ENCODE measurements at regions not wholly inside any gene's neighbourhood (a gene's known extent, or its start where the extent isn't known, plus 50 kb on each side); places are given as distances from the start of the nearest gene placed in this dataset.

DNA sequence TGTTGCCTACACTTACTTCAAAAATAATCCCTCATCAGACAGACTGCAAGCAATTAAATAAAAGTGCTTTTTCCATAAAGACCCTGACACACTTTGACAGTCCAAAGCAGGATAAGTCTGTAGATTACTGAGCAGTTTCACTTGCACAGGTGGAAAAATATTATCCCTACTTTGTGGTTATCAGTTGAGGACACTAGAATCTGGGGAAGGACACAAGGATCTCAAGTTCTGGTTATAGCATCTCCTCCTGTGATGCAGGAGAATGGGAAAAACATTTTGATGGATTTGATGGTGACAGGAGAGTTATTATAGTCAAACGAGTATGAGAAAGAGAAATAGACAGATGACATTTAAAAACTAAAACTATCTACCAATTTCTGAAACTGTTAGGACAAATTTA is 122.9 kb upstream of the PCDH9 start:
- ATAC-seq (no peak), DNase-seq (no peak)
- Mint-ChIP-seq H3K9me3 (peaks cover 0 to 12% (median 3%) of the 10 kb centered on the region in 9 donors), H3K27me3 (peaks cover 0 to 3% (median 0%) of the 10 kb centered on the region in 5 donors), H3K27ac (no peak overlapping the region), H3K4me1 (no peaks in the 10 kb centered on the region), H3K4me3 (no peak overlapping the region), H3K36me3 (no peaks in the 10 kb centered on the region)
- POLR2A ChIA-PET = no interaction called here

DNA sequence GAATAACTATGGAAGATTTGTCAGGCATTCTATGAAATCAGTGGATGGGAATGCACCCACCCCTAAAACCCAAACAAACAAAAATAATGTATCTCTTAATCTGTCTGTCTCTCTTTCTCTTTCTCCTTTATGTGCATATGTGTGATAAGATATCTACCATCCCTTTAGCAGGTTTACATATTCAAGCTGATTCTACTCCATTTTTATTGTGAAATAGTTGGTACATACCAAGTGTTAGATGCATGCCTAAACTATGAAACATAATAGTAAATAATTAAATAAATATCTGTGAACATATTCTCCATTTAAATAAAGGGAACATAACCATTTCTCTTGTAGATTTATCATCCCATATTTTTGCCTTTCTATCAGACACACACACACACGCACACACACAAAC is 121.8 kb upstream of the PCDH9 start:
- peaks cover 0 to 12% (median 7%) of the 10 kb centered on the region in 9 donors for H3K9me3 Mint-ChIP-seq
- H3K4me1 Mint-ChIP-seq = no peaks in the 10 kb centered on the region
- POLR2A ChIA-PET = no interaction called here
- no peaks in the 10 kb centered on the region for H3K36me3 Mint-ChIP-seq
- DNase-seq (no peak), ATAC-seq (no peak)
- H3K27me3 Mint-ChIP-seq = peaks cover 0 to 2% (median 0%) of the 10 kb centered on the region in 5 donors
- no peak overlapping the region for H3K4me3 Mint-ChIP-seq
- H3K27ac Mint-ChIP-seq = no peak overlapping the region

DNA sequence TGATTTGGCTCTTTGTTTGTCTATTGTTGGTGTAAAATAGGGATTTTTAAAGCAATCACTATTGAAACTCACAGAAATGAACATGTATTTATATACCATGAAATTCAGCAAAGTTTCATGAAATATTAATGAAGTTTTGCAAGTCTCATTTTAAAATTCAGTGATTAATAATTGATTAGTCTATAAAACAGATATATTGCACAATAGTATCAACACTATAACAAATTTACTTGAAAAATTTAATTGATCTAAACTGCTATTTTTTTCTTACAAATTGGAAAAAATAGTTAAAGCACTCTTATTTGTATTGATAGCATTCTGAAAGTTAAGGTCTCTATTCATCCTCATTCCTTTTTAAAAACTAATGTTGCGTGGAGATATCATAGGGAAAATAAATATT is 121.0 kb upstream of the PCDH9 start:
- Mint-ChIP-seq H3K36me3 (no peaks in the 10 kb centered on the region), H3K27ac (no peak overlapping the region), H3K9me3 (peaks cover 0 to 15% (median 8%) of the 10 kb centered on the region in 9 donors), H3K27me3 (peaks cover 0 to 2% (median 0%) of the 10 kb centered on the region in 5 donors), H3K4me3 (no peak overlapping the region), H3K4me1 (no peaks in the 10 kb centered on the region)
- DNase-seq (no peak), ATAC-seq (no peak)
- POLR2A ChIA-PET = no interaction called here

DNA sequence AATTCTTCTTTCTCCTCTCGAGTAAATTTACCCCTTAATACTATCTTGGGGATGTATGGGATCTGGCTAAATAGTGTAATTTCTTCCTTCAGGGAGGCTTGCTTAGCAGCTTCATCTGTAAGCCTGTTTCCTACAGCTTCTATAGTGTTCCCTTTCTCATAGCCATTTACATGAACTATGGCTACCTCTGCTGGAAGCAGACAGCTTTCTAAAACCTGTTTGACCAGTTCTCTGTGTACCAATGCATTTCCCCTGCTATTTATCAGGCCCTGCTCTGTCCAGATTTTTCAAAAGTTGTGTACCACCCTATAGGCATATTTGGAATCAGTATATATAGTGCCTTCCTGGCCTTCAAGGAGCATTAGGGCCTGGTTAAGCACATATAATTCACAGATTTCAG is 113.6 kb upstream of the PCDH9 start:
- ATAC-seq (no peak), DNase-seq (no peak)
- H3K9me3 Mint-ChIP-seq = peaks cover 0 to 38% (median 5%) of the 10 kb centered on the region in 9 donors
- POLR2A ChIA-PET = no interaction called here
- H3K27ac Mint-ChIP-seq = no peak overlapping the region
- H3K4me3 Mint-ChIP-seq = no peak overlapping the region
- no peaks in the 10 kb centered on the region for H3K4me1 Mint-ChIP-seq
- no peaks in the 10 kb centered on the region for H3K36me3 Mint-ChIP-seq
- H3K27me3 Mint-ChIP-seq = peaks cover 0 to 2% (median 0%) of the 10 kb centered on the region in 5 donors

DNA sequence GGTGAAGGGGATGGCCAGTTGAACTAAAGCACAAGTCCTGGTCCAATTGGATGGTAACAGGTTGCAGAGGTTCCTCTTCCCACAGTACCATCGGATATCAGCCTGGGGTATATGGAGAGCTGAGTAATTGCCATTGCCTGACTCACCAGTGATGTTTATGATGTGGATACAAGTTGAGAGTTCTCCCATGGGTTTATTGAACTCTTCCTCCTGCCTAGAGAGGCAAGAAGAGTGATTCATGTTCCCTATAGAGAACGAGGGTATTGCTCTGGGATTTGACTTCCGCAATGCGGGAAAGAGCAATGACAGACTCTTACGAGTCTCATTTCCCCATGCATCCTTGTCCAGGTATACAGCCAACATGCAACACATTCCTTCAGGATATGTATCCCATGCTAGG is 111.3 kb upstream of the PCDH9 start:
- Mint-ChIP-seq H3K27ac (no peak overlapping the region), H3K4me1 (no peaks in the 10 kb centered on the region), H3K36me3 (no peaks in the 10 kb centered on the region), H3K9me3 (peaks cover 0 to 27% (median 5%) of the 10 kb centered on the region in 9 donors), H3K4me3 (no peak overlapping the region), H3K27me3 (no peaks in the 10 kb centered on the region)
- ATAC-seq (no peak), DNase-seq (no peak)
- POLR2A ChIA-PET = no interaction called here

DNA sequence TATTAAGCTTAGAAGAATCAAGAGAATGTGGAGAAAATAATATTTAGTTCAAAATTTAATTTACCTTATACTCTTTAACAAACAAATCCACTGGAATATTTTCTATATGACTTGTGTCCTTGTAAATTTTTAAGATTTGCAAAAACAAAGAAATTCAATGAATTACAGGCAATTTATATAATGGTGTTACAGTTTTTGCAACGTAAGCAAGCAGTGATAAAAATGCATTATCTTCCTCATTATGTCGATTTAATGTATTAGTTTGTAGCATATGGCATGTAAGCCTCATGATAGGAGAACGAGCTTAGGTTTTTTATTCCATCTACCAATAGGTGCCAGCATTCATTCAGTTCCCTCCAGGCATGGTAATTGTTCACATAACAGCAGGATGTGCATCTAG is 100.0 kb upstream of the PCDH9 start:
- no peaks in the 10 kb centered on the region for H3K4me1 Mint-ChIP-seq
- ATAC-seq (no peak), DNase-seq (no peak)
- H3K4me3 Mint-ChIP-seq = no peak overlapping the region
- no peaks in the 10 kb centered on the region for H3K36me3 Mint-ChIP-seq
- no peak overlapping the region for H3K27ac Mint-ChIP-seq
- POLR2A ChIA-PET = no interaction called here
- H3K27me3 Mint-ChIP-seq = peaks cover 0 to 1% (median 0%) of the 10 kb centered on the region in 5 donors
- H3K9me3 Mint-ChIP-seq = peaks cover 0 to 10% (median 0%) of the 10 kb centered on the region in 9 donors

DNA sequence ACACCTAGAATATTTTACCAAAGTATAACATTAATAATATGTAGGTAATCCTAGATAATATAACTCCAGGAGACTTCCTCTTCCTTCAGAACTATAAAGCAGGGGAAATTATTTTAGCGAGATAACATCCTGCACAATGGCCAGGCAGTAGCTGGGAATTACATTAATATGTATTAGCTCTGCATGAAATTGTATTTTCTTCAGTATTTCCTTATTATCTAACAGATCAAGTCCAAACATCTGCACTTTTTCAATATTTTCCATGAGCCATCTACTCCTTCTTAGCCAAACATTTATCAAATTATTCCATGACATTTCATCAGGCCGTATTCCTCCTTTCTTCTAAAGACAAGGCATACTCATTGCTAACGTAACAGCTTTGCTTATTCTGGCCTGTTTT is 98.8 kb upstream of the PCDH9 start:
- ATAC-seq (no peak), DNase-seq (no peak)
- peaks cover 0 to 10% (median 0%) of the 10 kb centered on the region in 9 donors for H3K9me3 Mint-ChIP-seq
- no peak overlapping the region for H3K4me3 Mint-ChIP-seq
- H3K27me3 Mint-ChIP-seq = peaks cover 0 to 1% (median 0%) of the 10 kb centered on the region in 5 donors
- no peaks in the 10 kb centered on the region for H3K36me3 Mint-ChIP-seq
- no peaks in the 10 kb centered on the region for H3K4me1 Mint-ChIP-seq
- H3K27ac Mint-ChIP-seq = no peak overlapping the region
- POLR2A ChIA-PET = no interaction called here

DNA sequence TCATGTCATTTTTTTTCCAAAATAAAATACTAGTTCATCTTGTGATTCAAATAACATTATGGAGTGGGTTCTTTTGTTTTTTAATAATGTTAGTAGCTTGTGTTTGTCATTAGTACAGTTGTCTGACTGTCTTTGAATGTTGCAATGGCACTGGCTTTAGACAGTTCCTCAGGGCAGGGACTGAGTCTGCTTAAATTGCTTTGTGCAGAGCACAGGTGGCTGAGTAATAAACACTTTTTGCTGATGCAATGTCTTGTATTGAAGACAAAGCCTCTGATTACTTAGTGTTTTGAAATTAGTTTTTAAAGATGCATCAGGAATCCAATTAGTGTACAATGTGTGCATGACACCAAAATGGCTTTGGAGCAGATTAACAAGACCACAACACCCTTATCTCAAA is 88.7 kb upstream of the PCDH9 start:
- H3K27me3 Mint-ChIP-seq = no peaks in the 10 kb centered on the region
- no peaks in the 10 kb centered on the region for H3K4me1 Mint-ChIP-seq

DNA sequence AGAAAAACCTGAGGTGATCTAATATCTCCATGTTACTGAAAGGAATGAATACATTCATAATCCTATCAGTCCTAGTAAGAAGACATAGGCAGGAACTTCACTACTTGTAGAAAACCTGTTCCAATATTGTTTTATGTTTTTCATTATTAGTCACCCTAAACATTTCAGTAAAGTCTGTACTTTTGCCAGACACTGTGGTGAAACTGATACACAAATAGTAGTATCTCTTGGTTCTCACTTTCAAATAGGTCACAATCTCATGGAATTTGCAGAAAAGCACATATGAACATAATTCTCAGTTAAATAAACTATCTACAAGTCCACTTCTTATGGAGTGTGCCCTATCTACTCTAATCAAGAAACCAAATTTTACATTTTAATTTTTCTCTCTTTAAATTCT is 88.3 kb upstream of the PCDH9 start:
- Mint-ChIP-seq H3K4me3 (no peak overlapping the region), H3K4me1 (no peaks in the 10 kb centered on the region), H3K27ac (no peak overlapping the region), H3K9me3 (peaks cover 0 to 6% (median 0%) of the 10 kb centered on the region in 9 donors), H3K36me3 (no peaks in the 10 kb centered on the region), H3K27me3 (no peaks in the 10 kb centered on the region)
- no peak for DNase-seq
- POLR2A ChIA-PET = no interaction called here
- no peak for ATAC-seq

More for the DNA sequence above, 88.7 kb upstream of the PCDH9 start:
- Mint-ChIP-seq H3K27ac (no peak overlapping the region), H3K9me3 (peaks cover 0 to 6% (median 0%) of the 10 kb centered on the region in 9 donors), H3K36me3 (no peaks in the 10 kb centered on the region), H3K4me3 (no peak overlapping the region)
- DNase-seq (no peak), ATAC-seq (no peak)
- POLR2A ChIA-PET = no interaction called here

DNA sequence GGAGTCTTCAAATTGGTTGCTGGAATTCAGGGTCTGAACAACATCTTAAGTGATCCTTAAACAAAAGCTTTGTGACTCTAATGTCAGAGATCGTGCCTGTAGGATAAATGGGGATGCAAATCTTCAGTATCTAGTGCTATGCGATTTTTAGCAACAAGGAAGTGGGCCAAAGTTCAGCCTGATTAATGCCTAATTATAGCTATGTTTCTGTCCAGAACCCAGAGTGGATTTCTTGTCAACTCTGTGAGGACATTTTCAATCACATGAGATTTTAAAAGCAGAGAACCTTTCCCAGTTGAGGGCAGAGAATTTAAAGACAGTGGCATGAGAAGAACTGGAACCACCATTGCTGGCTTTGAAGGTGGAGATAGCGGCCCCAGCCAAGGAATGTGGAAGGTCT is 84.3 kb upstream of the PCDH9 start:
- DNase-seq (no peak), ATAC-seq (no peak)
- Mint-ChIP-seq H3K36me3 (no peaks in the 10 kb centered on the region), H3K9me3 (peaks cover 0 to 6% (median 0%) of the 10 kb centered on the region in 9 donors), H3K4me3 (no peak overlapping the region), H3K27me3 (no peaks in the 10 kb centered on the region), H3K27ac (no peak overlapping the region), H3K4me1 (no peaks in the 10 kb centered on the region)
- POLR2A ChIA-PET = no interaction called here

DNA sequence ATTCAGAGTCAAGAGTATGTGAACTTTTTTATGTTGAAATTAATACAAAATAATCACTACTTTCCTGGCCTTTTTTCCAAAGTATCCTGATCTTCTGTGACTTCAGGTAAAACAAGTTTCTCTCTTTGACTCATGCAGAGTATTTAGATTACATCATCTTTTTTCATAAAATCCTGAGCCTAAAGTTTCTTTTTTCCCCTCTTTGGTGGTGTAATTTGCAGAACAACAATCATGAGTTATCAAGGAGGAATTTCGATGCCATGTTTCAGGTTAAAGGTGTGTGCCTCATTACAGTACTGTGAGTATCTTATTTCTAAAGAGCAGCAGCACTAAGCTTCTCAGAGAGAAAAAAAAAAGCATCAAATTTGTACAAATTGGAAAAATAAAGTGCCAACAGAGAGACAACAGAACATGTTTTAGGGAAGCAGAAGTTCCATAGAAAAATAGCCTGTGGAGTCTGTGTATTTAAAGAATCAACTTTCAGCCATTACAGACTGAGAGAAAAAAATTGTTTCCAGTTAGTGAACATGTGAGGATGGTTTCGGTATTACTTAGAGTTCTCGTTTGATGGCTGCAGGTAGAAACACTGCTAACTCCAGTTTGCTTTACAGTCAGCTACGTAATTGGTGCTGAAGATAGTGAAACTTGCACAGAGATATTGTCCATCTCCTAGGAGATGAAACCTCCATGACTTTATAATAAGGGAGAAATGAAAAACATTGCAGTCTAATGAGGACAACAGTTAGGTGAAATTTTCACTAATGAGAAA is 78.1 kb upstream of the PCDH9 start:
- Mint-ChIP-seq H3K4me3 (no peak overlapping the region), H3K27me3 (no peaks in the 10 kb centered on the region), H3K27ac (no peak overlapping the region), H3K9me3 (peaks cover 0 to 4% (median 0%) of the 10 kb centered on the region in 9 donors), H3K36me3 (no peaks in the 10 kb centered on the region), H3K4me1 (no peaks in the 10 kb centered on the region)
- POLR2A ChIA-PET = no interaction called here
- no peak for DNase-seq
- no peak for ATAC-seq

DNA sequence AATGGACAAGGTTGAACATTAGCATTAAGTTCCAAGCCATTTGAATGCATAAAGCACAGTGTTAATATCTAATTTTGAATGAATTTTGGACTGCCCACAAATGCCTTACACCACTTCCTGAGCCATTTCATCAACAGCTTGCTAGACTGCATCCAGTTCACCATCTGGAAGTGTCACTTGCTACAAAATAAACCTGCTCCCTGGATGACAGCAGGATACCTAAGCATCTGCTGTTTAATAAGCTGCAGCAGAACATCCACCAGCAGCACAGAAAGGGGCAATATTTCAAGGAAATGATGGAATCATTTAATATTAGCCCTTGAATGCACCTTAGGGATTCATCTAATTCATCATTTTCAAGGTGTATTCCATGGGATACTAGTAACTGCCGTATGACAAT is 76.6 kb upstream of the PCDH9 start:
- Mint-ChIP-seq H3K4me3 (no peak overlapping the region), H3K9me3 (peaks cover 0 to 6% (median 0%) of the 10 kb centered on the region in 9 donors), H3K4me1 (no peaks in the 10 kb centered on the region), H3K27ac (no peak overlapping the region), H3K27me3 (no peaks in the 10 kb centered on the region), H3K36me3 (no peaks in the 10 kb centered on the region)
- no peak for DNase-seq
- no peak for ATAC-seq
- POLR2A ChIA-PET = no interaction called here

DNA sequence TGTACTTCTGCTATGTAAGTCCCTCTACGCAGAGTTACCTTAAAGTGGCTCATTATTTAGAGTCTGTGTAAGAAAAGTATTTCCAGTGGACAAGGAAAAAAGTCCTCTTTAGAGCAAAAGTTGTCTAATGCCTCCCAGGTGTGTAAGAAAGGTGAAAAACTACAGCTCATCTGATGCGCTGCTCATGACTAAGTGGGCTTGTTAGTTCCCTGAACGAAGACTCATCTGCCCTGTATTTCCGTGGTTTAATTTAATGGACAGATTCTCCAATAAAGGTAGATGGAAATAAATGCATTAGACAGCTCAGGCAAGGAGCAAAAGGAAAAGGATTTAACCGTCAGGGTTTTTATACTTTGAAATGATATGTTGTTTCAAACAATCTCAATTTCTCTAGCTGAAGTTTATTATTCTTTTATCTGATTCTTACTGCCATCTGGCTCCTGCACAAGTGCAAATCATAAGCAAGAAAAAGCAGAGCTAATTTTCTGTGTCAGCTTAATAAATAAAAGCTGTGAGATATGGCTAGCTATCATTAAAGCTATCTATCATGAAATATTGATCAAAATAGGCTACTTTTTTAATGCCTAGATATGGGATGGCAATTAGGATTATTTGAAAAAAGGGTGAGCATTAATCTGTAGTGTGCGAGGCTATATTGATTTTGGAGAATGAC is 73.7 kb upstream of the PCDH9 start:
- POLR2A ChIA-PET = no interaction called here
- no peaks in the 10 kb centered on the region for H3K36me3 Mint-ChIP-seq
- no peak for ATAC-seq
- peaks cover 0 to 15% (median 0%) of the 10 kb centered on the region in 9 donors for H3K9me3 Mint-ChIP-seq
- no peaks in the 10 kb centered on the region for H3K4me1 Mint-ChIP-seq
- H3K4me3 Mint-ChIP-seq = no peak overlapping the region
- no peak for DNase-seq
- no peaks in the 10 kb centered on the region for H3K27me3 Mint-ChIP-seq
- no peak overlapping the region for H3K27ac Mint-ChIP-seq

DNA sequence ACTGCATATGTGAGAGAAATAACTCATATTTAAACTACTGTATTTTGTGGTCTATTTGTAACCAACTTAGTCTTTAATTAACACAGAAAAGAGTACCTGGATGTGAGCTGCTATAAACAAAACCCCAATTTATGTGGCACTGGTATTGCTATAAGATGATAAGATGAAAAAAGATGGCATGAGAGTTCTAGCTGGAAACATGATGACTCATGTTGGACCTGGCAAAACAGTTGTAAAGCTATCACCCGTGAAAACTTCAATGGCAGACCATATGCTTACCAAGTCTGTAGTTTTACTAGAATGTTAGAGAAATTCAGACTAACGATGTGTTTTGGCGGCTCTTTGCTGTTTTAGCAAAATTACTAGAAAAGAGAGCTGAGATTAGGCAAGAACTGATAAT is 69.6 kb upstream of the PCDH9 start:
- Mint-ChIP-seq H3K36me3 (no peaks in the 10 kb centered on the region), H3K4me1 (no peaks in the 10 kb centered on the region), H3K27me3 (no peaks in the 10 kb centered on the region), H3K9me3 (peaks cover 0 to 20% (median 0%) of the 10 kb centered on the region in 9 donors), H3K27ac (no peak overlapping the region), H3K4me3 (no peak overlapping the region)
- POLR2A ChIA-PET = no interaction called here
- no peak for ATAC-seq
- DNase-seq = no peak

Data from naive thymus-derived CD8-positive, alpha-beta T cell (primary cell).